ENCODE measurements at regions not wholly inside any gene's neighbourhood (a gene's known extent, or its start where the extent isn't known, plus 50 kb on each side); places are given as distances from the start of the nearest gene placed in this dataset.
"Not testable (repeated sequence)": the region's sequence is repeated elsewhere in the genome, so short reads cannot be mapped to it uniquely, and the experiment has no call there.

- TF ChIP-seq, protein P1, sequence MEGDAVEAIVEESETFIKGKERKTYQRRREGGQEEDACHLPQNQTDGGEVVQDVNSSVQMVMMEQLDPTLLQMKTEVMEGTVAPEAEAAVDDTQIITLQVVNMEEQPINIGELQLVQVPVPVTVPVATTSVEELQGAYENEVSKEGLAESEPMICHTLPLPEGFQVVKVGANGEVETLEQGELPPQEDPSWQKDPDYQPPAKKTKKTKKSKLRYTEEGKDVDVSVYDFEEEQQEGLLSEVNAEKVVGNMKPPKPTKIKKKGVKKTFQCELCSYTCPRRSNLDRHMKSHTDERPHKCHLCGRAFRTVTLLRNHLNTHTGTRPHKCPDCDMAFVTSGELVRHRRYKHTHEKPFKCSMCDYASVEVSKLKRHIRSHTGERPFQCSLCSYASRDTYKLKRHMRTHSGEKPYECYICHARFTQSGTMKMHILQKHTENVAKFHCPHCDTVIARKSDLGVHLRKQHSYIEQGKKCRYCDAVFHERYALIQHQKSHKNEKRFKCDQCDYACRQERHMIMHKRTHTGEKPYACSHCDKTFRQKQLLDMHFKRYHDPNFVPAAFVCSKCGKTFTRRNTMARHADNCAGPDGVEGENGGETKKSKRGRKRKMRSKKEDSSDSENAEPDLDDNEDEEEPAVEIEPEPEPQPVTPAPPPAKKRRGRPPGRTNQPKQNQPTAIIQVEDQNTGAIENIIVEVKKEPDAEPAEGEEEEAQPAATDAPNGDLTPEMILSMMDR (conservative IDR thresholded peaks at IDR 0.05) = no peak
- H3K27ac ChIP-seq = no peak overlapping the region
Measured at GRCh38 chr4:124152132-124152531, 560.4 kb downstream of the ANKRD50 start.

DNA sequence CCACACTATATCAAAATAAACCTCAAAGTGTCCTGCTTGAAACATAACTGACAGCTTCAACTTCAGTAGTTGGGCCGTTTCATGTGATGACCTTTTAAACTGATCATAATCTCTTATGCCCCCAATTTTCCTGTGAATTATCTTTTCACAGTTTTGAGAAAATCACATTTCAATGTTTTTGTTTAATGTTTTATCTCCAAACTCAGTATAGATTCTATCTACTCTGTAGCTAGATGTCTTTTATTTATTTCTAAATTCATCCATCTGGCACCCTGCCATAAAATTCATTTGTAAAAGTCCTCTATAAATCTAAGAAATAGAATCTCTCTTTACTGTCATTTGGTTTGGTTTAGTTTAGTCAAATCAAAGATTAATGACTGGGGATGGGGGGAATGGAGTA, 557.3 kb downstream of the ANKRD50 start:
- TF ChIP-seq, protein P1 (conservative IDR thresholded peaks at IDR 0.05) = no peak
- no peak overlapping the region for H3K27ac ChIP-seq

DNA sequence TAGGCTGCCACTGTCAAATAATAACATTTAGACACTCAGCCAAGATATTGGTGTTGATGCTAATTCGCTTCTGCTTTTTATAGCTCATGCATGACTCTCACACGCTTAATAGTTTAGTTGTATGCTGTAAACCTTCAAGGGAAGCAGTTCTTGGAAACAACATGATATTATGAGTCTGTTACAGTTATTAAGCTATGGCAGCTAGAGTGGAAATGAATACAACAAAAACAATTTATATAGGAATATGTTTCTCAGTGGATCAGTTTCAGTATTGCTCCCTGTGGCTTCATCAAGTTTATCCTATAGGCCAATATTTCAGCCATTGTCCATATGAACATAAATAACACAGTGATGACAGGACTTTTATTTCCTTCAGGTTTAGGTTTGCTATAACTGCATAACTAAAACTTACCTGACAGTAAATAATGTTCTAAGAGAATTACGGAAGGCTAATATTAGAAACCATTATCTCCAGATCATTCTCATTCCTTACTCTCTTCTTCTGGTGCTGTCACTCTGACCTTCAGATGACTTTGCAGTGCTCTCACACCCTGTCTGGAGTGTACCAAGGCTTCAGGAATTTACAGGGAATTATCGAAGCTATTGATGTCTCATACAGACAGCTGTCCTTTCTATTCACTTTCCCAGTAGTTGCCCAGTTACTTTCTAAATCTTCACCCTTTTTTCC, 555.0 kb downstream of the ANKRD50 start:
- TF ChIP-seq, protein P1 (conservative IDR thresholded peaks at IDR 0.05) = no peak

GRCh38 chr4:124163401-124163800, 549.1 kb downstream of the ANKRD50 start:
- no peak overlapping the region for H3K27ac ChIP-seq
- TF ChIP-seq, protein P1 (conservative IDR thresholded peaks at IDR 0.05) = no peak

More for the DNA sequence above, 555.0 kb downstream of the ANKRD50 start:
- H3K27ac ChIP-seq = no peak overlapping the region

DNA sequence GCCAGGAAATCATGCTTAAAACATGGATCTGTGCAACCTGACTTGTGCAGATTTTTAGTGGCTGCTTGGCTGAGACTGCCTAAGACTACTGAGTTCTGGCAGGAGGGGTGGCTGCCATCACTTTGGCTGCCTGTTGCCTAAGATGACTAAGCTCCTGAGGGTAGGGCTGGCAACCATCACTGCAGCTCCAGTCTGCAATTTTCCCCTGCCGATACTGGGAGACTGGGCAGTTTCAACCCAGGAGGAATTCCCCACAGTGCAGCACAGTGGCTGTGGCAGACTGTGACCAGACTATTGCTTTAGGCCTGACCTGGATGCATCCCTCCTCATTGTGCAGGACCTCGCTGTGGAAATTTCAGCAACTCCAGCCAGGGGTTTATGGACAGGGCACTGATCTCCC, 544.9 kb downstream of the ANKRD50 start:
- TF ChIP-seq, protein P1 (conservative IDR thresholded peaks at IDR 0.05) = no peak
- no peak overlapping the region for H3K27ac ChIP-seq

DNA sequence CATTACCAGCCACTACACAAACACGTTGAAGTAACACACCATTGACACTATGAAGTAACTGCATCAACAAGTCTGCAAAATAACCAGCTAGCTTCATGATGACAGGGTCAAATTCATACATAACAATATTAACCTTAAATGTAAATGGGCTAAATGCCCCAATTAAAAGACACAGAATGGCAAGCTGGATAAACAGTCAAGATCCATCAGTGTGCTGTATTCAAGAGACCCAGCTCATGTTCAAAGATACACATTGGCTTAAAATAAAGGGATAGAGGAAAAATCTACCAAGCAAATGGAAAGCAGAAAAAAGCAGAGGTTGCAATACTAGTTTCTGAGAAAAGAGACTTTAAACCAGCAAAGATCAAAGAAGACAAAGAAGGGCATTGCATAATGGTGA, 543.0 kb downstream of the ANKRD50 start:
- H3K27ac ChIP-seq = not testable (repeated sequence)

- peak overlapping the region; percentile 36 for H3K27ac ChIP-seq
- TF ChIP-seq, protein P1 (conservative IDR thresholded peaks at IDR 0.05) = no peak
Measured at GRCh38 chr4:124173912-124174311, 538.6 kb downstream of the ANKRD50 start.

DNA sequence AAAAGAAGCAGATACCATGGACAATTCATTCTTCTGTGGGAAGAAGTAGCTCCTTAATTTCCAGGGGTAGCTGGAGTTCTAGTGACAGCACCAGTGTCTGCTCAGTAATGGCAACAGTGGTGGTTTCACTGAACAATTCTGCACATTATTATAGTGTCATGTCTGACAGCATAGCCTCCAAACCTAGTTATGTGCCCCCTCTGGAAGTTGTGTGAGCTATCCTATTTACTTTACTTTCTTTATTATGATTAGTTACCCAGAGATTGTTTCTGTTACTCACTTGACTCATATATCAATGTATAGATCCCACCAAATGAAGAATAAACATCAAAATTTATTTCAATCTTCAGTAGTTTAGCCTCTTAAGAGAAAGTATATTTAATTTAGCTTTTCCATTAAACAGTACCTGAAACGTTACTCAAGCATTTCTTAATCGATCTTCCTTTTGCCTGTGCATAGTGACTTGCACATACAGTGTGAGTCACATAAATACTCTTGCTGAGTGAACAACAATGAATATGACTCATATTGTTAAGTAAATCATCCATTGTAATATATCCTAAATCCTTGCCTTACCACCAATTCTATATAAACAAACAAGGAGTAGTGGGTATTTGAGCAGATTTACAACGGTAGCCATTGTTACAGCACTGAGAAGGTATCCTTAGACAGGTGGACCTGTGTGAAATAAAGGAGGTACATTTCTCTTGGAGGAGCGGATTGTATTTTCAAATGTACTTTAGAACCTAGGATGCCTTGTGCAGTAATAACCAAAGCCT, 534.7 kb downstream of the ANKRD50 start:
- TF ChIP-seq, protein P1 (conservative IDR thresholded peaks at IDR 0.05) = no peak
- no peak overlapping the region for H3K27ac ChIP-seq
